Activated B cell treated with CpG ODN at 0.5 μM for 24 hours (primary cell): ENCODE measurements at regions not wholly inside any gene's neighbourhood (a gene's known extent, or its start where the extent isn't known, plus 50 kb on each side); places are given as distances from the start of the nearest gene placed in this dataset.

Experiments
- ATAC-seq: fragments of 200-7000 bp; cut with Tn5 transposase; one replicate; pipeline ENCODE4 v1.10.0; 2021; ENCODE audit warnings: low read depth, mild to moderate bottlenecking, moderate library complexity
- CTCF ChIA-PET: fragments of 350-600 bp; sonication (Branson Sonifier 250); formaldehyde crosslinking; loops from one replicate; lab custom pipeline; 2021; ENCODE audit warnings: antibody characterized with exemption; lab: Charles Lee
- POLR2A ChIA-PET: fragments of 350-600 bp; sonication (Branson Sonifier 250); formaldehyde crosslinking; loops from one replicate; lab custom pipeline; 2021; ENCODE audit warnings: antibody characterized with exemption; lab: Charles Lee
- DNase-seq: peaks from one replicate; pipeline ENCODE4 v3.0.0; 2022
- H3K27ac Mint-ChIP-seq: one replicate; pipeline ENCODE4 v1.8.0; 2020; ENCODE audit warnings: mixed read lengths
- H3K27me3 Mint-ChIP-seq: one replicate; pipeline ENCODE4 v1.8.0; 2021; ENCODE audit warnings: mixed read lengths
- H3K36me3 Mint-ChIP-seq: one replicate; pipeline ENCODE4 v1.8.0; 2021; ENCODE audit warnings: low read depth, mixed read lengths
- H3K4me1 Mint-ChIP-seq: one replicate; pipeline ENCODE4 v1.8.0; 2021; ENCODE audit warnings: mixed read lengths
- H3K4me3 Mint-ChIP-seq: one replicate; pipeline ENCODE4 v1.8.0; 2020; ENCODE audit warnings: mild to moderate bottlenecking, mixed read lengths
- H3K9me3 Mint-ChIP-seq: one replicate; pipeline ENCODE4 v1.8.0; 2020; ENCODE audit warnings: mixed read lengths
- CTCF ChIP-seq: fragments of 200-600 bp; IDR thresholded peaks from one replicate; pipeline ENCODE4 v1.8.0; 2022; ENCODE audit warnings: antibody characterized with exemption, mild to moderate bottlenecking
- intact Hi-C: fragments of 100-400 bp; cut with micrococcal nuclease; formaldehyde crosslinking; loops from one replicate; pipeline ENCODE4 v1.15.1; 2024

DNA sequence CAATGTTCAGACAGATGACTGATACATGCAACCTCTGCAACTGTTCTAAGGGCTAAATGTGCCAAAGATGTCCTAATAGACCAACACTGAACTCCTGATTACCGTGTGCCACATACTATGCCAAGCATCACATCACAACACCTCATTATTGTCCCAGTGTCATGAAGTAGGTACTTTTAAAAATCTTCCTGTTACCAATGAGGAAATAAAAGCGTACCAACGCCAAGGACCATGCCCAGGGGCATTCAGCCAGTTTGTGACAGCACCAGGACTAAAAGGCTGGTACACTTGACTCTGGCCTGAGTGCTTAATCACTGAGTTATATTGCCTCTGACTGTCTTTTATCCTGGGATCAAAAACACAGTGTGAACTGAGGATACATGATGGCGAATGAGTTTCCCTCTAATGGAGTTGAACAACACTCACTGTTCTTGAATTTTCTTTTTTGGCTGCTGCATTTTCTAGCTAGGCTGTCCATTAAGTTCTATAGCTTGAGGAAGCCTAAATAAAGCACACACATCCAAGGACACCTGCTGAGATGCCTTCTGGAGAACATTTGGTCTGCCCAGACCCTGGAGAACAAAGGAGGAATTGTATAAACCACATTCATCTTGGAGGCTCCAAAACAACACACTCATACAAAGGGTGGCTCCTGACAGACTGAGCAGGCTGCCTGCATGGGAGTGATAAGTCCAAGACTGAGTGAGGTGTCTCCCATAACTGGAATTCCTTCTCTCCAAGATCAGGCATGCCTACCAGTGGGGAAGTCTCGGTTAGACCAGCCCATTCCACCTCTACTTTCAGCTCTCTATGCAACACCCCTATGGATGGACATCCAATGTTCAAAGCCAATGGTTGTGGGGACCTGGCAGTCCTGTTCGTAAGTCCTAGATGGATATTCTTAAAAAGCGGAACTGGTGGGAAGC lies 126.7 kb upstream of the PRICKLE2 start:
- H3K4me3 Mint-ChIP-seq = no peak overlapping the region
- intact Hi-C loops = no loop called here
- DNase-seq (no peak), ATAC-seq (no peak)
- no peak for TF ChIP-seq CTCF
- H3K4me1 Mint-ChIP-seq = no peaks in the 10 kb centered on the region
- H3K36me3 Mint-ChIP-seq = no peaks in the 10 kb centered on the region
- H3K27me3 Mint-ChIP-seq = no peaks in the 10 kb centered on the region
- H3K9me3 Mint-ChIP-seq = no peaks in the 10 kb centered on the region
- H3K27ac Mint-ChIP-seq = no peak overlapping the region
- ChIA-PET CTCF (no interaction called here), POLR2A (no interaction called here)

- ChIA-PET POLR2A (no interaction called here), CTCF (no interaction called here)
- ATAC-seq (no peak), DNase-seq (no peak)
- TF ChIP-seq CTCF = no peak
- H3K27ac Mint-ChIP-seq = no peak overlapping the region
- H3K27me3 Mint-ChIP-seq = no peaks in the 10 kb centered on the region
- H3K9me3 Mint-ChIP-seq = no peaks in the 10 kb centered on the region
- no peaks in the 10 kb centered on the region for H3K4me1 Mint-ChIP-seq
- H3K36me3 Mint-ChIP-seq = no peaks in the 10 kb centered on the region
- H3K4me3 Mint-ChIP-seq = no peak overlapping the region
- intact Hi-C loops = no loop called here
Observed at GRCh38 chr3:64349551-64349950, 124.3 kb upstream of the PRICKLE2 start.

- peaks cover 3% of the 10 kb centered on the region for H3K27me3 Mint-ChIP-seq
- no peaks in the 10 kb centered on the region for H3K4me1 Mint-ChIP-seq
- no peak for TF ChIP-seq CTCF
- ATAC-seq (no peak), DNase-seq (no peak)
- H3K9me3 Mint-ChIP-seq = no peaks in the 10 kb centered on the region
- H3K27ac Mint-ChIP-seq = no peak overlapping the region
- no peaks in the 10 kb centered on the region for H3K36me3 Mint-ChIP-seq
- CTCF ChIA-PET = no interaction called here
- POLR2A ChIA-PET = no interaction called here
- H3K4me3 Mint-ChIP-seq = no peak overlapping the region
- intact Hi-C loops = no loop called here
Observed at GRCh38 chr3:64345371-64345770, 120.1 kb upstream of the PRICKLE2 start.

DNA sequence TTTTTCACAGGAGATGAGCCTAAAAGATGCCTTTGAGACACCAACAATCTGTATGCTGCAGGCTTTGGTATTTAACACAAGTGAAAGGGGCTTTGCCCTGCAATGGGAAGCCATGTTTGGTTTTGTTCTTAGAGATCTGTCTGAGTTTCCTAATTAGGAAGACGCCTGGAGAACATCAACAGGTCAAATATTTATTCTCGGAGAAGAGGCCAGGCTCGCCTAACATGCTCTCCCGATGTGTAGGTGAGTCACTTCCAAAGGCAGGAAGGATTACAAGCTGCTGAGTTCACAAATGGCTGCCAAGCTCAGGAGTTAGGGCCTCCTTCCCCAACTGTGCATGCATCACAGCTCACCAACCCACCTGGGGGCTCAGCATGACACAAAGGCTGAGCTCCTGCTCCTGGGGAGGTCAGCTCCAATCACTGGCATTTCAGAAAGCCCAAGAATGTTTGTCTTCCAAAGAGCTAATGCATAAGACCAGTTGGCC lies 119.5 kb upstream of the PRICKLE2 start:
- Mint-ChIP-seq H3K27ac (no peak overlapping the region), H3K27me3 (peaks cover 3% of the 10 kb centered on the region), H3K4me3 (no peak overlapping the region), H3K9me3 (no peaks in the 10 kb centered on the region), H3K4me1 (no peaks in the 10 kb centered on the region), H3K36me3 (no peaks in the 10 kb centered on the region)
- TF ChIP-seq CTCF = no peak
- POLR2A ChIA-PET = no interaction called here
- CTCF ChIA-PET = no interaction called here
- ATAC-seq = no peak
- DNase-seq = no peak
- intact Hi-C loops = no loop called here

- intact Hi-C loops = no loop called here
- no peaks in the 10 kb centered on the region for H3K4me1 Mint-ChIP-seq
- DNase-seq (no peak), ATAC-seq (no peak)
- POLR2A ChIA-PET = no interaction called here
- peaks cover 2% of the 10 kb centered on the region for H3K9me3 Mint-ChIP-seq
- no peak overlapping the region for H3K27ac Mint-ChIP-seq
- peaks cover 3% of the 10 kb centered on the region for H3K27me3 Mint-ChIP-seq
- no peak overlapping the region for H3K4me3 Mint-ChIP-seq
- CTCF ChIA-PET = no interaction called here
- no peaks in the 10 kb centered on the region for H3K36me3 Mint-ChIP-seq
- TF ChIP-seq CTCF = no peak
Observed at GRCh38 chr3:64343689-64344430, 118.6 kb upstream of the PRICKLE2 start.
